ENCODE measurements at regions not wholly inside any gene's neighbourhood (a gene's known extent, or its start where the extent isn't known, plus 50 kb on each side); places are given as distances from the start of the nearest gene placed in this dataset.

- no peak overlapping the region for H3K4me3 ChIP-seq
- no peaks in the 10 kb centered on the region for H3K9me3 ChIP-seq (ENCODE audit: low read depth)
- TF ChIP-seq, protein P1, sequence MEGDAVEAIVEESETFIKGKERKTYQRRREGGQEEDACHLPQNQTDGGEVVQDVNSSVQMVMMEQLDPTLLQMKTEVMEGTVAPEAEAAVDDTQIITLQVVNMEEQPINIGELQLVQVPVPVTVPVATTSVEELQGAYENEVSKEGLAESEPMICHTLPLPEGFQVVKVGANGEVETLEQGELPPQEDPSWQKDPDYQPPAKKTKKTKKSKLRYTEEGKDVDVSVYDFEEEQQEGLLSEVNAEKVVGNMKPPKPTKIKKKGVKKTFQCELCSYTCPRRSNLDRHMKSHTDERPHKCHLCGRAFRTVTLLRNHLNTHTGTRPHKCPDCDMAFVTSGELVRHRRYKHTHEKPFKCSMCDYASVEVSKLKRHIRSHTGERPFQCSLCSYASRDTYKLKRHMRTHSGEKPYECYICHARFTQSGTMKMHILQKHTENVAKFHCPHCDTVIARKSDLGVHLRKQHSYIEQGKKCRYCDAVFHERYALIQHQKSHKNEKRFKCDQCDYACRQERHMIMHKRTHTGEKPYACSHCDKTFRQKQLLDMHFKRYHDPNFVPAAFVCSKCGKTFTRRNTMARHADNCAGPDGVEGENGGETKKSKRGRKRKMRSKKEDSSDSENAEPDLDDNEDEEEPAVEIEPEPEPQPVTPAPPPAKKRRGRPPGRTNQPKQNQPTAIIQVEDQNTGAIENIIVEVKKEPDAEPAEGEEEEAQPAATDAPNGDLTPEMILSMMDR (IDR thresholded peaks at IDR 0.05; ENCODE audit: poor library complexity): peak; percentile 70
- no peak for TF ChIP-seq EZH2phosphoT487 (IDR thresholded peaks at IDR 0.05; ENCODE audit: low read depth, severe bottlenecking, unreplicated experiment)
- H3K4me1 ChIP-seq (ENCODE audit: insufficient read depth): no peaks in the 10 kb centered on the region
- peak; percentile 85 for DNase-seq (ENCODE audit: low spot score)
- H3K79me2 ChIP-seq: no peaks in the 10 kb centered on the region
- no peak overlapping the region for H2AFZ ChIP-seq
- 68% methylated on average over 4 of the region's 4 CpGs for WGBS (ENCODE audit: low lambda C conversion rate, missing lambda C conversion rate)
- no peak overlapping the region for H3K4me2 ChIP-seq
- H3K36me3 ChIP-seq (replicated peaks; ENCODE audit: insufficient read depth, low read depth): no peaks in the 10 kb centered on the region
- no peak overlapping the region for H3K27ac ChIP-seq
- no peaks in the 10 kb centered on the region for H3K27me3 ChIP-seq
- H3K9me2 ChIP-seq (replicated peaks; ENCODE audit: insufficient read depth): no peaks in the 10 kb centered on the region
- H4K20me1 ChIP-seq (ENCODE audit: insufficient read depth, poor library complexity, severe bottlenecking): no peaks in the 10 kb centered on the region
Observed at GRCh38 chr4:101730291-101731117, 60.0 kb upstream of the BANK1 start.

GRCh38 chr4:101727238-101727637 is 63.3 kb upstream of the BANK1 start:
- no peaks in the 10 kb centered on the region for H3K9me2 ChIP-seq (replicated peaks; ENCODE audit: insufficient read depth)
- no peaks in the 10 kb centered on the region for H3K36me3 ChIP-seq (replicated peaks; ENCODE audit: insufficient read depth, low read depth)
- H3K4me3 ChIP-seq: no peak overlapping the region
- H3K4me1 ChIP-seq (ENCODE audit: insufficient read depth): no peaks in the 10 kb centered on the region
- H3K4me2 ChIP-seq: no peak overlapping the region
- no peaks in the 10 kb centered on the region for H3K27me3 ChIP-seq
- no peak for TF ChIP-seq EZH2phosphoT487 (IDR thresholded peaks at IDR 0.05; ENCODE audit: low read depth, severe bottlenecking, unreplicated experiment)
- TF ChIP-seq EZH2 (IDR thresholded peaks at IDR 0.05; ENCODE audit: borderline replicate concordance): no peak
- TF ChIP-seq, protein P1 (IDR thresholded peaks at IDR 0.05; ENCODE audit: poor library complexity): no peak
- no peak for DNase-seq (ENCODE audit: low spot score)
- no peaks in the 10 kb centered on the region for H3K9me3 ChIP-seq (ENCODE audit: low read depth)
- H3K27ac ChIP-seq: no peak overlapping the region
- no peak overlapping the region for H2AFZ ChIP-seq
- no peaks in the 10 kb centered on the region for H3K79me2 ChIP-seq
- no peaks in the 10 kb centered on the region for H4K20me1 ChIP-seq (ENCODE audit: insufficient read depth, poor library complexity, severe bottlenecking)

DNA sequence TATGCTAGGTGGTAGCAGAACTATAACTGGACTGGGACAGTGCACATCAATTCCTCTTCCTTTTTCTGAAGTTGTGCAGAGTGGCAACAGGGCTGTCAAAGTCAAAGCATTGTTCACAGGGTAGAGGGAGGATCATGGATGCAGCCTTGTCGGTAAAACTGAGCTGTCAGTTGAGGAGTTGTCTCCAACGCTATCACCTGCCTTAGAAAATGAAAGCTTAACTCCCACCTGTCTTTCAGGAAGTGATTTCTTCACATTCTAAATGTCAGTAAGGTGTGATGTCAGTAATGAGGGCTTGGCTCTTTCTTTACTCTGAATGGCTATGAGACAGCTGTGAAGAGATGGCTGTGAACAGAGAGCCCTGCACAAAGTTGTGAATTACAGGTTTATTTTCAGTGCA is 66.4 kb upstream of the BANK1 start:
- Histone ChIP-seq H3K27me3 (no peaks in the 10 kb centered on the region), H3K4me2 (no peak overlapping the region), H3K4me1 (ENCODE audit: insufficient read depth) (no peaks in the 10 kb centered on the region), H2AFZ (no peak overlapping the region), H3K27ac (no peak overlapping the region), H4K20me1 (ENCODE audit: insufficient read depth, poor library complexity, severe bottlenecking) (no peaks in the 10 kb centered on the region), H3K9me3 (ENCODE audit: low read depth) (no peaks in the 10 kb centered on the region), H3K4me3 (no peak overlapping the region), H3K79me2 (no peaks in the 10 kb centered on the region), H3K36me3 (replicated peaks; ENCODE audit: insufficient read depth, low read depth) (no peaks in the 10 kb centered on the region), H3K9me2 (replicated peaks; ENCODE audit: insufficient read depth) (no peaks in the 10 kb centered on the region)
- WGBS (ENCODE audit: low lambda C conversion rate, missing lambda C conversion rate): 61% methylated on average over 2 of the region's 2 CpGs
- no peak for DNase-seq (ENCODE audit: low spot score)
- TF ChIP-seq EZH2phosphoT487 (IDR thresholded peaks at IDR 0.05; ENCODE audit: low read depth, severe bottlenecking, unreplicated experiment): no peak
- no peak for TF ChIP-seq EZH2 (IDR thresholded peaks at IDR 0.05; ENCODE audit: borderline replicate concordance)
- TF ChIP-seq, protein P1 (IDR thresholded peaks at IDR 0.05; ENCODE audit: poor library complexity): no peak
